Activated CD4-positive, alpha-beta T cell treated with anti-CD3 and anti-CD28 coated beads, Interleukin-2, amount 50 U/mL, for 24 hours (primary cell): ENCODE measurements at regions not wholly inside any gene's neighbourhood (a gene's known extent, or its start where the extent isn't known, plus 50 kb on each side); places are given as distances from the start of the nearest gene placed in this dataset.
"Not testable (repeated sequence)": the region's sequence is repeated elsewhere in the genome, so short reads cannot be mapped to it uniquely, and the experiment has no call there.

Source experiments
- DNase-seq, 2 donors: peaks; one replicate each; pipeline ENCODE4 v3.0.0-alpha.2; 2020; ENCODE audit warnings: low read depth in 1 of 2, low spot score in 1 of 2

DNA sequence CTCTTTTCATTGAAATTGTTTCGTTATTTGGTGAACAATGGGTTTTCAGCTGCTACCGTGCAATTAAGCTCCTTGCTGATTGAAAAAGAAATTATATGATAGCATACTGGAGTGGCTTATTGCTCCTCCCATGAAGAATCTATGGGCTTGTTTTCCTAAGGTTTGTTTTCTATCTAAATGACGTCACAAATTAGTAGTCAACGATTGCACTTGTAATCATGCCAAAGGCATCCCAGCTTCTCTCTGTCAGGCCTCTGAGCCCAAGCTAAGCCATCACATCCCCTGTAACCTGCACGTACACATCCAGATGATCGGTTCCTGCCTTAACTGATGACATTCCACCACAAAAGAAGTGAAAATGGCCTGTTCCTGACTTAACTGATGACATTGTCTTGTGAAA is 388.0 kb upstream of the LMCD1 start:
- DNase-seq: no peak

DNA sequence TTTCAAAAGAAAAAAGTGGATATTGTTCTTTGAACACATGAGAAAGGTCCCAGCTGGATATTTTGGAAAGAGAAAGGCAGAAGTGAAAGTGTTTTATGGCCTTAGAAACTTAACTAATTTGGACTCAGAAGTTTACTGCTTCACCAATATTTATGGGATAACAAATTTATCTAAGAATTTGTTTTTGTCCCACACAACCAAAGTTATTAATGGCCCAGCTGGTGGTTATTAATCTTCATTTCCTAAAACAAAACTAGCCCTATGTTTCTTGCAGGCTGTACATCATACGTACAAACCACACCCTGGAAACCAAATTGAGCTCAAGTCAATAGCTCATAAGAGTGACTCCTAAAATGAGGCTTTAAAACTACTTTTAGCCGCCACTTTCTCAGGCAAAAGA is 372.9 kb upstream of the LMCD1 start:
- DNase-seq: no peak

DNA sequence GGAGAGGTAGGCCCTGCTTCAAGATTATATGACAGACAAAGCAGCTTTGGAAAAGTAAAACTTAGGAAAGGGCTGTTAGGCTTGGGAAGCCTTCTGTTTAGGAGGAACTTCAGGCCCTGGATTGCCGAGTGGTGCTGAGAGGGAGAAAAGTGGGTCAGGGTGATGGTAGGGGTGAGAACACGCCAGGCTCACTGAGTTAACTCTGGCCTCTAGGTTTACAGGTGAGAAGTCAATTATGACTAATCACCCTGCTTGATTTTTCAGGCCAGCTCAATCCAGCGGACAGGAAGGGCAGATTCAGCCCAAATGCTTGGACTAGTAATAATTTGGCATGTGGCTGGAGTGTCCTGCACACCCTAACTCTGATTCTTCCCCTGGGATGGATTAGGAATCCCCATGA is 365.1 kb upstream of the LMCD1 start:
- DNase-seq: no peak

DNA sequence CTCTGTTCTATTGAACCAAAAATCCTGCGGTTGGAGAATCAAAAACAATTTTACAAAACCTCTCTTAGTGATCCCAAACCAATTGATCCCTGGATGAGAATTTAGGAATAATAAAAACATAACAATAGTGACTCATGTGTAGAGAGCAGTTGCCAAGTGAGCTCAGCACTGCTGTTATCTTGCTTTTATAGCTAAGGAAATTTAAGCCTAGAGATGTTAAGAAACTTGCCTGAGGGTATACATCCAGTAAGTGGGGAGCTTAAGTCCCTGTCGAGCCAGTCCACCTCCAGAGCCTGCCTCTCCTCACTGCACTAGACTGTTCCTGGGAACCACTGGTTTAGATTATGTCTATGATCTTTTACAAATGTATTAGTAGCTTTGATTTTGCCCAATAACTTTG is 358.4 kb upstream of the LMCD1 start:
- DNase-seq: no peak

DNA sequence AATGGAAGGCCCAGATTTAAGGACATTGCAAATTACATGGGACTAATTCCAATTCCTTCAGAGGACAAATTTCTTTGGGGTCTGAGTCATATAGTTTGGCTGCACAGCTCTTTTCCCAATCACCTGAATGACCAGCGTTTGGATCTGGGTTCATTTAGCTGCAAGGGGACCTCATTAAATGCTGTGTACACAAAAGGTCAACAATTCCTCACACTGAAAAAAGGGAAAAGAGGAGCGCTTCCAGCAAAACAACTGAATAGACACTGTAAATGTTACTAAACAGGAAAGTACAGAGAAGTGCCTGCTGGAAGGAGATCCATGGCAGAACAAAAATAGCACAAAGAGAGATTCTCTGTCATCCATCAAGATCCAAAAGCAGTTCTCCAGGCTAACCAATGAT is 356.0 kb upstream of the LMCD1 start:
- DNase-seq: no peak

DNA sequence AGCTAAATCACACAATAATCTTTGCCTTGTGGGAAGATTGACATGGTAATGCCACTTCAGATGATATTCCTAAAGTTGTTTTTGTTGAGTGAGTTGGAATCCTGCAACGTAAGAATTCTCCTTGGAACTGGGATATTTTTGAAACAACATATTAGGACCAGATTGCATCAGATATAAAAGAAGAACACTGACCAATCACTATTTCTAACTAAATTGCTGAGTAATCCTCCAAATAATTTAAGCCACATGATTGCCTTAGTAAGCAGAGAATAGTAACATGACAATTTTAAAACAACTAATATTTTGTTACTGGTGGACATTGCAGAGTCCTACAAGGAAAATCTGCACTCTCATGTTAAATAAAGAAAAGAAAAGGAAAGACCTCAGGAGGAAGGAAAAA is 353.9 kb upstream of the LMCD1 start:
- no peak for DNase-seq

DNA sequence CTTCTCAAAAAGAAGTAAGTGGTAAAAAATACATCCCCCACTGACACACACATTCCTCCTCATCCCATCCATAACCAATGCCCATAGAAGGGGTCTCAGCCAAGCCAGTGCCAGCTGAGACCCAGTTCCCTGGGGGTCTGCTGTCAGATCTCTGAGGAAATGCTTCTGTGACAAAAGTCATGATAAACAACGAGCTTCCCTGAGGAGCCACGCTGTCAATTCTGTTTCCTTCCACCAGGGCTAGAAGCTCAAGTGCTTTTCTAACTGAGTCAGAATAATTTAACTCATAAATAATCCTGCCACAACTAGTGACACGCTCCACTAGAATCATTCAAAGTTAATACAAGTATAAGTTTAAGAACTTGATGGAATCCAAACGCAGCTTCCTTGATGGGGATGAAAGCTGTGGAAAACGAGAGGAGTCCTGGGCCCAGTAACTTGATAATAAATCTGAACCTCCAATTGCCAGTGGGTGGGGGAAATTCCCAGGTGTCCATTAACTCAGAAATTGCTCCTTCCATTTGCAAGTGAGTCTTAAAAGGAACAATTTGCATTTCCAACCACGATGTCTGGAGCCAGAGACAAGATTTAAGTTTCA is 348.7 kb upstream of the LMCD1 start:
- no peak for DNase-seq

DNA sequence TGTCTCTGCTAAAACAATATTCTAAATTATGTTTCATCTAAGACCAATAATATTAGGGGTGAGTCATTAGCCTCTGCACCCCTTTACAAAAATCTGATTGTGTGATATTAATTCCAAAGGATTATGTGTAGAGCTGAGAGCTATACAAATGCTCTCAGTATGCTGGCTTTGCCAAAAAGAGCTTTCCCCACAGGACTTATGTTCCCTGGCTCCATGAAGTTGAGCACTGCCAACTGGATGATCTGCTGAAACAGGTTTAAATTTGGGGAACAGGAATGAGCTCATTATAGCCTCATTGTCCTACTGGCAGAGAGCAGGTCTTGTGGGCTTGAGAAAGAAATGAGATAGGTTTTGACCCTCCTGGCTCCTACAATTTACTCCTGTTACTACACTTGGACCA is 347.8 kb upstream of the LMCD1 start:
- no peak for DNase-seq

DNA sequence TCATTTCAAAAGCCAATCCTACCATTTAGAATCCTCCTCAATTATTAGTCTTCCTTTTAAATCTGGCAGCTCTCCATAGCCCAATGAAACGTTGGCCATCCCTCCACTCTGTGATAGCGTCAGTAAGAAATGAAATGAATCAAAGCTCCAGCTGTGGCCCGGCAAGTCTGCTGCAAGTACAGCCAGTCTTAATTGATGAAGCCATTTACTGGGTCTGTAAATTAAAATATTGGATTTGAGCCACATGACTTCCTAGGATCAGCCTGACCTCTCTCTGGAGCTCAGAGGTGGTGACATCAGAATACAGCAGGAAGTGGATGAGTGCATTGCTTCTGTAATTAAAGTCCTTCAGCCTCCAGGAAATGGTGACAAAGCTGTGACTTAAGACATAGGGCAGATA is 347.0 kb upstream of the LMCD1 start:
- no peak for DNase-seq

DNA sequence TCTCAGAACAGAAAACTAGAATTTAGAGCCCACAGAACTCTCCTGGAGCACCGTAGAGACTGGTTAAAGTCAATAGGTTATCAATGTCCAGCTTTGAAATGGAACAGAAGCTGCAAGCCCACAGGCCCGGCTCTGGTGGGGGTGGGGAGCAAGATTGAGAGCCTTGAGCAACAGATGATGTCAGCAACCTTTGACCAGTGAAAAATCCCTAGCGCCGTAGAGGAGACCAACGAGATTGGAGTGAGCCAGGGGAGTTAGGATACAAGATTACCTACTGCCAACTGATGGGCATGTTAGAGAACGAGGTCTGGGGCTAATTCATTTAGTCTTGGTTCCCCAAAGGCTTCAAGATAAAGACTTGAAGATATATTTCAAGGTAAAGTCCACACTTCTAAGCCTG is 345.5 kb upstream of the LMCD1 start:
- no peak for DNase-seq

DNA sequence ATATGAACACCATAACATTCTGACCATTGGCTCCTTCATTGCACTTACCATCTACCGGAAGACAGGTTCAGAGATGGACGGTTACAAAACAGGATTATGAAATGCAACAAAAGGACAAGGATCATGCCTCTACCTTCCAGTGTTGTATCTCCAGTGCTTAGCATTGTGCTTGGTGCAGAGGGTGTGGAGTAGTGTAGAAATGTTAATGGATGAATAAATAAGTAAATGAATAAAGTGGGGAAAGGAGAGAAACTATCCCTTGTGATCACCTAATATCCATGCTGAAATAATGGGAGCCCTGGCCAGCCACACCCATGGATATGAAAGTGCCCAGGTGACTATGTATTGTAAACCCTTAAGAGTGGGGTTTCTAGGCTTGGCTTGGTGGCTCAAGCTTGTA is 344.8 kb upstream of the LMCD1 start:
- no peak for DNase-seq

DNA sequence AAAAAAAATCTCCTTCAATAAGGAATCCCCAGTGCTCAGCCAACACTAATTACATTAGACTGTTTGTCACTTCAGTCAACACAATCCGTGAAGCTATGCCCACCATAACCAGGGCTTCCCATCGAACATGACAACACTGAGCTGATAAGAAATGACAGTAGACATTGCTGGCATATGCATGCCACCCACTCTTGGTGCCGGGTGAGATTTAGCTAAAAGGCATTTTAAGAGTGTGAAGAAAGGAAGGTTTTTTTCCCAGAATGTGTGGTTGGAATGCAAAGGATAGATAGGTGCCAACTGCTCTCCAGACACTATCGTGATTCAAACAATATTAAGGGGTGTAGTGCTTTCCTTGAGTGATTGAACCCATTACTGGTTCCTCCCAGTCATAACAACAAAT is 344.0 kb upstream of the LMCD1 start:
- no peak for DNase-seq

DNA sequence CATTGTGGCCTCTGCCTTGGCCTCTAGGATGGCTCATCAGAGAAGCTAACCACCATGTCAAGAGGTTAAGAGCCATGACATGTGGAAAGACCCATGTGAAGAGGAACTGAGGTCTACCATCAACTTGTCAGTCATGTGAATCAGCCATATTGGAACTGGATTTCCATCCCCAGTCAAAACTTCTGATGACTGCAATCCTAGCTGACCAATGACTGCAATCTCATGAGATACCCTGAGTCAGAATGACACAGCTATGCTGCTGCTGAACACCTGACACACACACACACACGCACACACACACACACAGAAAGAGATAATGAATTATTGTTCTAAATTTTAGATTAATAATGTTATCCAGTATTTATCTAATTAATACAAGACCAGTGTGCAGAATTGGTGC is 337.5 kb upstream of the LMCD1 start:
- no peak for DNase-seq

DNA sequence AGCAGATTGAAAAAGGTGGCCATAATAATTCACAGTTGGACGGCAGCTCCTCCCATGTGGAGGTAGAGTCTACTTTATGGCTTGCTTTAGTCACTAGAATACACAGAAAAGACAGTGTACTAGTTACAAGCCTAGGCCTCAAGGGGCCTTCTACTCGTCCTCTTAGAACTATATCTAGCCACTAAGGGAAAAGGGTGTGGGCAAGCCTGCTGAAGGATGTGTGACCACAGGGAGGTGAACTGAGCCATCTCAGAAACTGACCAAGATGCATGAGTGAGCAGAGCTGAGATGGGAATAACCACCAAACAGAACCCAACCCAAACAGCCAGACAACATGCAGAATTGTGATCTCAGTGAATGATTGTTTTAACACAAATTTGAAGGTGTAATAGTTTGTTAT is 335.6 kb upstream of the LMCD1 start:
- no peak for DNase-seq

DNA sequence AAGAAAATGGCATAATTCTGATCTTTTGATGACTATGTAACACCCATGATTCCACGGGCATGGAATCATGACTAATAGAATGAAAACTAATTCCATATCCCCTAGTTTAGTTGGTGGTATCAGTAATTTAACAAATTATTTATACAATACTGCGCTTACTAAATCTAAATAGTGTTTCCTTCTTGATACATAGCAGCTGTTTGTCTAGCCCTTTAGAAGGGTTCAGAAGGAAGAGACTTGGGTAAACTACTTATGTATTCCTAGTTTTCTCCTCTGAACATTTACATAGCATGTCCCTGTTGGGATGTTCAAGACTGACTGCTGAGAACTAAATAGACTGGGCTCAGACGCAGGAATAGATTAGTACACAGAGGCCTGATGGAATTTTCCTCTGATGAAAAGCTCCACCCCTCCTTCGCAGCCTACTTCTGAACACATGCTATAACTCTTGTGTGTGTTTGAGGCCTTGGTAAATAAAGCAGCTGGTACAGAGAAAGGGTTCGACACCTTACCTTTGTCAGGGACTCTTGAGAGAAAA is 330.6 kb upstream of the LMCD1 start:
- no peak for DNase-seq

DNA sequence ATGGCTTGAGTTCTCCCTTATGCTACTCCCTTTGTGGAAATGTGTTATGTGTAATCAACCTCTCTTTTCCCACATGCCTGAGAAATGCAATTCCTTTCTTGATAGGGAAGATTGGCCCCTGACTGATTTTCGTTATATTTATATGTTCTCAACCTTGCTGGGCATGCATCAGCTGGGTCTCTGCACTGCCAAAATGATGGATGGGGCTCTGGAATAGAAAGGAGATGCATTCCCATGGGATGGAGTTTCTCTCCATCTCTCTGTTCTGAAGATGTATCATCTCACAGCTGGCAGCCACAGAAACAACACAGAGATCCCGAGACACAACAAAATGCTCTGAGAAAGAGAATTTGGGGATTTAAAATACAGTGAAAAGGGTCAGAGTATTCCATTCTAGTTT is 327.7 kb upstream of the LMCD1 start:
- DNase-seq: no peak

DNA sequence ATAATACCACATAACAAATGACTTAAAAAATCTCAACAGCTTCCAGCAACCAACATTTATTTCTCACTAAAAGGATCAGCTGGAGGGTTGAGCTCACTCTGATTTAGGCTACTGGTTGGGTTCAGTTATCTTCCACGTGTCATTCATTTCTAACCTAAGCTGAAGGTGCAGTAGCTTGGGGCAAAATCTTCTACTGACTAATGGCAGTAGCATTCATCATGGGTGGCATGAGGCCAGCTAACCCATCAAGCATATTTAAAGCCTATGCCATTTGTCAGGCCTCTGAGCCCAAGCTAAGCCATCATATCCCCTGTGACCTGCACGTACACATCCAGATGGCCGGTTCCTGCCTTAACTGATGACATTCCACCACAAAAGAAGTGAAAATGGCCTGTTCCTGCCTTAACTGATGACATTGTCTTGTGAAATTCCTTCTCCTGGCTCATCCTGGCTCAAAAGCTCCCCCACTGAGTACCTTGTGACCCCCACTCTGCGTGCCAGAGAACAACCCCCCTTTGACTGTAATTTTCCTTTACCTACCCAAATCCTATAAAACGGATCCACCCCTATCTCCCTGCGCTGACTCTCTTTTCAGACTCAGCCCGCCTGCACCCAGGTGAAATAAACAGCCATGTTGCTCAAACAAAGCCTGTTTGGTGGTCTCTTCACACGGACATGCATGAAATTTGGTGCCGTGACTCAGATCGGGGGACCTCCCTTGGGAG is 324.7 kb upstream of the LMCD1 start:
- not testable (repeated sequence) for DNase-seq

DNA sequence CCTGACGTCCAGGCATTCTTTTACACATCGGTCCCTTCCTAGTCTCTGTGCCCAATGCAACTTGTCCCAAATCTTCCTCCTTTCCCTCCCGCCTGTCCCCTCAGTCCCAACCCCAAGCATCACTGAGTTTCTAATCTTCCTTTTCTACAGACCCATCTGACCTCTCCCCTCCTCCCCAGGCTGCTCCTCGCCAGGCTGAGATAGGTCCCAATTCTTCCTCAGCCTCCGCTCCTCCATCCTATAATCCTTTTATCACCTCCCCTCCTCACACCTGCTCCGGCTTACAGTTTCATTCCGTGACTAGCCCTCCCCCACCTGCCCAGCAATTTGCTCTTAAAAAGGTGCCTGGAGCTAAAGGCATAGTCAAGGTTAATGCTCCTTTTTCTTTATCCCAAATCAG is 323.1 kb upstream of the LMCD1 start:
- DNase-seq: not testable (repeated sequence)

DNA sequence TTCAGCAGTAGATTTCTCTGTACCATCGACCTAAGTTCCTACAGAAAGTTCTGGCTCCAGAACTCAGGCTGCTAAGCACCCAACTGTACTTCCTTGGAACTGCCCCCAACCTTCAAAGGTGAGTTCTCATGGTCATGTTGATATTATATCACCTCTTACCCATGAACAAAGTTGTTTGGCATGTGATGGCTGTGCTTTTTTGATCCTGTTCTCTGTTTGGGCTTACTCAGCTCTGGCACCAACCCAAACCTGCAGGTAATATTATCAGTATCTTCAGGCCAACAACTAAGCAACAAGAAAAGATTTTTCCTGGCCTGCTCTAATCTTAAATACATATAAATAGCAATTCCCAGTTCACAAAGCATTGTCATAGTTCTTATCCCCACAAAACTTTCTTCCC is 318.7 kb upstream of the LMCD1 start:
- DNase-seq: no peak

DNA sequence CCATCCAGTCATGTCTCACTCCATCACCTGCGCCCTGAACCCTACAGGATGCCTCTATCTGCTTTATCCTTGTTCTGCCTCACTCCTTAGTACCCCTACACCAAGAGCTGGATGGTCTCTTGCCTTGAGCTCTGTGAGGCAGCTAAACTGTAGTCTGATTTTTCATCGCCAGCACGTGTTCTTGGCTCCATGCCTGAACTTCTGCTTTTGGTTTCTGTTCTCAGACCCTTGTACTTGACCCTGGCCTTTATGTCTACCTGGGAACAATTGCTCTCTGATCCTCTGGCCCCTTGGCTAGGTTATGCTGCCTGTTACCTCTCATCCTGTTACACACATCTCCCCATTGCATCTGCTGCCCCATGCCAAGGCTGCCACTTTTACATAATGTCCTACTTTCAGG is 318.0 kb upstream of the LMCD1 start:
- DNase-seq: no peak

DNA sequence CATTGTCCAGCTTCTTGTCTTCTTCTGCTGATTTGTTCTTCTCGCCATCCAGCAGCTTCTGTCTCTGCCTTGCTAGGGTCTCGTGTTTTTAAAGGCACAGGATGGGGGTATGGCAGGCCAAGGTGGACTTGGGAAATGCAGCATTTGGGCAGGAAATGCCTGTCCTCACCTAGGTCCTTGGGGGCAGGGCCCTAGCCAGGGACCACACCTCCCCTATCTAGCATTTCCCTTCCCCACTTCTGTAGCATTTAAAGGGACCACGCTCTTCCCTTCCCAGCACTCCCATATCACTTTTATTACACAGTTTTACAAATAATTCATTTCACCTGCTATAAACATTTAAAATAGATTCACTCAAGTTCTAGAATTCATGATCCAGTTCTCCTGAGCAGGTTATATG is 315.4 kb upstream of the LMCD1 start:
- DNase-seq: no peak

DNA sequence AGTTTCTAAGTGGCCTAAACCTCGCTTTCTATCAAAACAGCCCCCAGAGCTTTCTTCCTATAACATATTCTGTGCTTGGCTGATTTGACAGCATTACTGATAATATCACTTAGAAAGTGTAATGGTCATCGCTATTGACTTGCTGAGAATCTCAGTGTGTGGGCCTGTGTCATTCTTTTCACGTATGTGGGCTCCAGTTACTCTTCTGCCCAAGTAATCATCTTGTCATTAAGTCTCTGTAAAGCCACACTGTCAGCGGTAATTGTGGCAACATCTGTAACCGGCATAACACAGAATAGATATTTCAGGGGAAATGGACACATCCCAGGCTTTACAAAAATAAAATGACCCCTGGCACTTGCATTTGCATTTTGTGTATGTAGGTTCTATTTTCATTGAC is 313.6 kb upstream of the LMCD1 start:
- DNase-seq: no peak

DNA sequence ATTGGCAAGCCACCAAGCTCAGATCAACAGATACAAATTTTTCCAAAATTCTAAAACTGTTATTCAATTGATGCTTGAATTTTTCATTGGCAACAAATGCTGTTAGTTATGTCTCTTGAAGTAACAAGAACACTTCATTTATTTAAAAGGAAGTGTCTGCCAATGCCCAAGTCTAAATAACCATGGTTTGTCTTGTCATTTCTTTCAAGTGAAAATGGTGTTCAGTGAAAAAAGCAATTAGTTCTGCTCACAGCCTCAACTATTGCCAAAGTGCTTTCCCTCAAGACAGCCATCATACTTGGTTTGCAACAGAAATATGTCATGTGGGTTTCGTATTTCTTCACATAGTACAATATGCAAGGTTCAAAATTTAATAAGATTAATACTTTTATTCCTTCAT is 312.6 kb upstream of the LMCD1 start:
- DNase-seq: no peak
